ENCODE measurements at regions not wholly inside any gene's neighbourhood (a gene's known extent, or its start where the extent isn't known, plus 50 kb on each side); places are given as distances from the start of the nearest gene placed in this dataset.

DNA sequence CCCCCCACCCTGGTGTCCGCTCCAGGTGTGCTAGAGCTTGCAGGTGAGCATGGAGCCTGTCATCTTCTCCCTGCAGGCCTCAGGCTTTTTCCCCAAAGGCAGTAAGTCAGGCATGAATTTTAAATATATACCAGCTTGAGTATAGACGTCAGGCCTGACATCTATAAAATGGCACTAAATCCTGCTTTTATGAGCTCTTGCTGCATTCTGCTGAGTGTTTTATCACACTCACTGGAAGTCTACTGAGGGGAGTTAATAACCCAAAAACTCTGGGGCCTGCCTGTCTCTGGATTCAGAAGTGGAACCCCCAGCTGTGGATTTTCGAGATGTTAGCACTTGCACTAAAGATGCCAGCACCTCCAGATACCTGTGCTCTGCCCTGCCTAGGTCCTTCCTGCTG is 133.4 kb upstream of the TOP1 start:
- TF ChIP-seq MAX (IDR thresholded peaks at IDR 0.05) (no peak), ZBTB7A (IDR thresholded peaks at IDR 0.05; ENCODE audit: low read depth) (no peak), TAF1 (IDR thresholded peaks at IDR 0.05; ENCODE audit: low read depth) (no peak), EGR1 (IDR thresholded peaks at IDR 0.05) (no peak), FOXM1 (IDR thresholded peaks at IDR 0.05; ENCODE audit: borderline replicate concordance, low read depth) (no peak), YY1 (IDR thresholded peaks at IDR 0.05; ENCODE audit: low read depth) (no peak)
- TF ChIP-seq, protein P1, sequence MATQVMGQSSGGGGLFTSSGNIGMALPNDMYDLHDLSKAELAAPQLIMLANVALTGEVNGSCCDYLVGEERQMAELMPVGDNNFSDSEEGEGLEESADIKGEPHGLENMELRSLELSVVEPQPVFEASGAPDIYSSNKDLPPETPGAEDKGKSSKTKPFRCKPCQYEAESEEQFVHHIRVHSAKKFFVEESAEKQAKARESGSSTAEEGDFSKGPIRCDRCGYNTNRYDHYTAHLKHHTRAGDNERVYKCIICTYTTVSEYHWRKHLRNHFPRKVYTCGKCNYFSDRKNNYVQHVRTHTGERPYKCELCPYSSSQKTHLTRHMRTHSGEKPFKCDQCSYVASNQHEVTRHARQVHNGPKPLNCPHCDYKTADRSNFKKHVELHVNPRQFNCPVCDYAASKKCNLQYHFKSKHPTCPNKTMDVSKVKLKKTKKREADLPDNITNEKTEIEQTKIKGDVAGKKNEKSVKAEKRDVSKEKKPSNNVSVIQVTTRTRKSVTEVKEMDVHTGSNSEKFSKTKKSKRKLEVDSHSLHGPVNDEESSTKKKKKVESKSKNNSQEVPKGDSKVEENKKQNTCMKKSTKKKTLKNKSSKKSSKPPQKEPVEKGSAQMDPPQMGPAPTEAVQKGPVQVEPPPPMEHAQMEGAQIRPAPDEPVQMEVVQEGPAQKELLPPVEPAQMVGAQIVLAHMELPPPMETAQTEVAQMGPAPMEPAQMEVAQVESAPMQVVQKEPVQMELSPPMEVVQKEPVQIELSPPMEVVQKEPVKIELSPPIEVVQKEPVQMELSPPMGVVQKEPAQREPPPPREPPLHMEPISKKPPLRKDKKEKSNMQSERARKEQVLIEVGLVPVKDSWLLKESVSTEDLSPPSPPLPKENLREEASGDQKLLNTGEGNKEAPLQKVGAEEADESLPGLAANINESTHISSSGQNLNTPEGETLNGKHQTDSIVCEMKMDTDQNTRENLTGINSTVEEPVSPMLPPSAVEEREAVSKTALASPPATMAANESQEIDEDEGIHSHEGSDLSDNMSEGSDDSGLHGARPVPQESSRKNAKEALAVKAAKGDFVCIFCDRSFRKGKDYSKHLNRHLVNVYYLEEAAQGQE (IDR thresholded peaks at IDR 0.05; ENCODE audit: low read depth): no peak

GRCh38 chr20:40896814-40897700 is 131.6 kb upstream of the TOP1 start:
- TF ChIP-seq EGR1 (IDR thresholded peaks at IDR 0.05) (no peak), TAF1 (IDR thresholded peaks at IDR 0.05; ENCODE audit: low read depth) (no peak), TEAD4 (IDR thresholded peaks at IDR 0.05) (no peak), MAX (IDR thresholded peaks at IDR 0.05) (no peak), FOXM1 (IDR thresholded peaks at IDR 0.05; ENCODE audit: borderline replicate concordance, low read depth) (no peak), ZBTB7A (IDR thresholded peaks at IDR 0.05; ENCODE audit: low read depth) (no peak), YY1 (IDR thresholded peaks at IDR 0.05; ENCODE audit: low read depth) (no peak), TCF12 (IDR thresholded peaks at IDR 0.05; ENCODE audit: low read depth) (no peak), USF1 (IDR thresholded peaks at IDR 0.05) (no peak), NFIC (IDR thresholded peaks at IDR 0.05) (no peak), CEBPB (IDR thresholded peaks at IDR 0.05) (no peak), CREB1 (IDR thresholded peaks at IDR 0.05; ENCODE audit: low read depth) (no peak), EP300 (IDR thresholded peaks at IDR 0.05; ENCODE audit: borderline replicate concordance) (no peak), RAD21 (IDR thresholded peaks at IDR 0.05; ENCODE audit: low read depth) (no peak)
- TF ChIP-seq, protein P1 (IDR thresholded peaks at IDR 0.05; ENCODE audit: low read depth): no peak

DNA sequence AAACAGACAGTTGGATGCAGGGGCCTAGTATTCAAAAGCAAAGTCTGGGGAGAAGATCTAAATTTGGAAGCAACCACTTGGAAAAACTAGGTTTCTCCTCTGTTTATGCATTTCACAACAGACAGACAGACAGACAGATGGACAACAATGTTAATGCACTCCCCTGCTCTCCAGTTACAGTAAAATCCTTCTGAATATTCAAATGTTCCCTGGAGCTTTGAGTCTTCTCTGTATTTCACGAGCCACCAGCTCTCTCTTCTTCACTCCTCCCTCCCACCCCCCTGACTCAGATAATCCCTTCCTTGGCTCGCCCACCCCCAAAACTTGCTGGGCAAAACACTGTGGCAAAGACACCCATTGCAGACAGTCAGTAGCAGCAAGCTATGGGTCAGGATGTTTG is 129.3 kb upstream of the TOP1 start:
- TF ChIP-seq USF1 (IDR thresholded peaks at IDR 0.05) (no peak), ZBTB7A (IDR thresholded peaks at IDR 0.05; ENCODE audit: low read depth) (no peak), TCF12 (IDR thresholded peaks at IDR 0.05; ENCODE audit: low read depth) (no peak), EP300 (IDR thresholded peaks at IDR 0.05; ENCODE audit: borderline replicate concordance) (no peak), TEAD4 (IDR thresholded peaks at IDR 0.05) (no peak), TAF1 (IDR thresholded peaks at IDR 0.05; ENCODE audit: low read depth) (no peak), RAD21 (IDR thresholded peaks at IDR 0.05; ENCODE audit: low read depth) (no peak), EGR1 (IDR thresholded peaks at IDR 0.05) (no peak), CEBPB (IDR thresholded peaks at IDR 0.05) (no peak), YY1 (IDR thresholded peaks at IDR 0.05; ENCODE audit: low read depth) (no peak), CREB1 (IDR thresholded peaks at IDR 0.05; ENCODE audit: low read depth) (no peak), NFIC (IDR thresholded peaks at IDR 0.05) (no peak), FOXM1 (IDR thresholded peaks at IDR 0.05; ENCODE audit: borderline replicate concordance, low read depth) (no peak), MAX (IDR thresholded peaks at IDR 0.05) (no peak)
- TF ChIP-seq, protein P1 (IDR thresholded peaks at IDR 0.05; ENCODE audit: low read depth): no peak

All from Ishikawa (cell line).